ES-I3 (cell line): ENCODE measurements at regions not wholly inside any gene's neighbourhood (a gene's known extent, or its start where the extent isn't known, plus 50 kb on each side); places are given as distances from the start of the nearest gene placed in this dataset.

Experiments
- H3K36me3 ChIP-seq: 2 replicates; pipeline ENCODE4 v1.6.1; 2013; ENCODE audit warnings: mild to moderate bottlenecking, low read length, control low read depth, moderate library complexity; ENCODE audit not compliant: insufficient read depth
- H3K4me1 ChIP-seq: 2 replicates; pipeline ENCODE4 v1.6.1; 2013; ENCODE audit warnings: mild to moderate bottlenecking, control low read depth, low read length; ENCODE audit not compliant: insufficient read depth
- H3K9ac ChIP-seq: 2 replicates; pipeline ENCODE4 v1.6.1; 2013; ENCODE audit warnings: low read depth, mild to moderate bottlenecking, low read length, moderate library complexity
- H3K9me3 ChIP-seq: 2 replicates; pipeline ENCODE4 v1.6.1; 2013; ENCODE audit warnings: mild to moderate bottlenecking, low read length, moderate library complexity; ENCODE audit not compliant: control insufficient read depth, insufficient read depth

DNA sequence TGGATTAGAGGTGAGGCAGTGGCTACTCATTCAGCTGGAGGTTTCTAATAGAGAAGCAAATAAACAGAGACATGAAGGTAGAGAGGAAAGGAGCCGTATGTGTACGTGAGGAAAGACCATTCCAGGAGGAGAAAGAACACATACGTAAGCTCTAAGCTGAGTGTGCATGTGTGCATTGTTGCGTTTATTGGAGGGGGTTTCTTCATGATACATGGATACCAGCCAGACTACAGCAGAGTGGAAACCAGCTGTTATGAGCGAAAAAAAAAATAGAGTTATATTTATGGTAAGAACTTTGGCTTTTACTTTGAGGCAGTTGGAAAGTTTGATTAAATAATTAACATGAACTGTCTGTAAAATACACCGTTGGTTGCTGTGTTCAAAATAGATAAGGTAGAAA is 173.4 kb upstream of the RGS18 start:
- no peaks in the 10 kb centered on the region for H3K9me3 ChIP-seq
- no peak overlapping the region for H3K9ac ChIP-seq
- no peaks in the 10 kb centered on the region for H3K36me3 ChIP-seq
- H3K4me1 ChIP-seq, result no peaks in the 10 kb centered on the region

DNA sequence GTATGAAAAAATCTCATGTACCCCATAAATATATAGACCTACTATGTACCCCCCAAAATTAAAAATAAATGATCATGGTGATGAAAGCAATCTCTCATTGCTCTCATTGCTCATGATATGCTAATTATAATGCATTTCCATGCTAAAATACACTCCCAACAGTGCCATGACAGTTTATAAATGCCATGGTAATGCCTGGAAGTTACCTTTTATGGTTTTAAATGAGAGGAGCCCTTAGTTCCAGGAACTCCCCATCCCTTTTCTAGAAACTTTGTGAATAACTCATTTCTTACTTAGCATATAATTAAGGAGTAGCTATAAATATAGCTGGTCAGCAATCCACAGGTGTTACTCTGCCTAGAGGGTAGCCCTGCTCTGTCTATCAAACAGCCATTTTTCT is 166.1 kb upstream of the RGS18 start:
- H3K9me3 ChIP-seq, result no peaks in the 10 kb centered on the region
- H3K4me1 ChIP-seq, result no peaks in the 10 kb centered on the region
- no peak overlapping the region for H3K9ac ChIP-seq
- no peaks in the 10 kb centered on the region for H3K36me3 ChIP-seq

DNA sequence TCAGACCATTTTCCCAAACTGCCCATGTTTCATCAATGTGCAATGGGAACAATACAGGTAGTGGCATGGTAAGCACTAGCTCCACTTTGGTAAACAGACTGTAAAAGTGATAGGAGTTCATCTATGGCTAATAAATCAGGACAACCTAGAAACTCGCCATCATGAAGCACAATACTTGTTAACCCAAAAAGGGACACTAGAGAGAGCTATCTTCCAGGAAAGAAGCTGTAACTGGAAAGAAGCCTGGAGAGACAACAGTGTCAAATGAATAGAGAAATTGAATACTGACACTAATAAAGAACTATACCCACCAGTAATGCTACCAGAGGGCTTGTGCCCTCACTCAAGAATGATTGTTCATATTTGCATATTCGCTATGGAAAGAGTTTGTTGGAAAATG is 164.7 kb upstream of the RGS18 start:
- no peaks in the 10 kb centered on the region for H3K4me1 ChIP-seq
- H3K9me3 ChIP-seq, result no peaks in the 10 kb centered on the region
- H3K9ac ChIP-seq, result no peak overlapping the region
- no peaks in the 10 kb centered on the region for H3K36me3 ChIP-seq

DNA sequence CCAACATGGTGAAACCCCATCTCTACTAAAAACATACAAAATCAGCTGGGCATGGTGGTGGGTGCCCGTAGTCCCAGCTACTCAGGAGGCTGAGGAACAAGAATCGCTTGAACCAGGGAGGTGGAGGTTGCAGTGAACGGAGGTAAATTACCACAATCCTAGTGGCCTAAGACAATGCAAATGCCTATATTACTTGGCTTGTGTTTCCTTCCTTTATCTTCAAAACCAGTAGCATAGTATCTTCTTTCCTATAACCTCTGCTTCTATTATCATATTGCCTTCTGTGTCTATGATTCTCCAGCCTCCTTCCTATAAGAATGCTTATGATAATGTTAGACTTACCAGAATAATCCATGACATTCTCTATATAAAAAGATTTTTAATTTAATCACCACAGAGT is 156.2 kb upstream of the RGS18 start:
- Histone ChIP-seq H3K9ac (no peak overlapping the region), H3K4me1 (no peaks in the 10 kb centered on the region), H3K9me3 (no peaks in the 10 kb centered on the region), H3K36me3 (no peaks in the 10 kb centered on the region)

DNA sequence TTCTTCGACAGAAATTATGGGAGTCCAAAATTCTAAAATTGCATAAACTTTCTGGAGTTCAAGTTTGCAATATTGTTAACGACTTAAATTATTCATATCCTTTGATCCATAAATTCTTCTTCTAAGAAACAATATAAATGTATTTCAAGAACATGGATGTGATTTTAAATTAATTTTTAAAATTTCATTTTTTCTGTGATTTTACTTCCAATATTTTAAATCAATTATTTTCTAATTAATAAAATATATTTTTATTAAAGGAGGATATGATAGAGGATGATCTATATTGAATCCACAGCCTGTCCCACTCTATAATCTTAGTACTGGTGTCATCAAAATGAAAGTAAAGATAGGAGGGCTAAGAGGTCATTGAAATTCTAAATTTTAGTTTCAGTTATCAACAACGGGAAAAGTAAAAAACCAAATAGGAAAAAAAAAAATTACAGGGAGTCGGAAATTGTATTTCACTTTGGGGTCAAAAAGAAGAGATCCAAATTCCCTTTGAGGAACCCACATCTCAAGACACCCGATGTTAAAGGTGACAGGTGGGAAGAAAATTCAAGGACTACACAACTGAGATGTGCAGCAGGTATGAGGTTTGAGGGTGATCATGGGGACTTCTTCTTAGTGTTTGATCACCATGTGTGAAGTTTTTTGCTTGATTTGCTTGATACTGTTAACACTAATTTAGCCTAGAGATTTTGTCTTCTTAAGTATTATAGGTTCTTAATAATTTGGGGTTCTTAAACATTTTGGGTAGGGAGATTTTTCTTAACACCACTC is 154.8 kb upstream of the RGS18 start:
- H3K4me1 ChIP-seq, result no peaks in the 10 kb centered on the region
- no peaks in the 10 kb centered on the region for H3K36me3 ChIP-seq
- no peaks in the 10 kb centered on the region for H3K9me3 ChIP-seq
- no peak overlapping the region for H3K9ac ChIP-seq

DNA sequence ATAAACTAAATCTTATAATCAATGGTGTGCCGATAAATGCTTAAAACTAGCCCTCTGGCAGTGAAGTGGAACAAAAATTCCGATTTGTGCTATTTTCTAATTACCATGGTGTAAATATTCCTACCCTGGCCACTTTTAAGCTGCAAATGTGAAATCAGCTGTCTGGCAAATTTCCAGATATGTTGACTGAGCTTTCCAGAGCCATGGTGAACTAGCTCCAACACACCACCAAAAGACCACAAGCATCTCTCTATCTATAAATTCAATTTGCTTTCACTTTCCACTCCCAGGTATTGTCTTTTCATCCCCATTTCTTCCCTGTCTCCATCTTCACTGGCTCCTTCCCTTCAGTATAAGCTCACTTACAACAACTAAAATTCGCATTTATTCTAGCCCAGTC is 152.3 kb upstream of the RGS18 start:
- H3K4me1 ChIP-seq, result no peaks in the 10 kb centered on the region
- H3K9me3 ChIP-seq, result no peaks in the 10 kb centered on the region
- H3K36me3 ChIP-seq, result no peaks in the 10 kb centered on the region
- no peak overlapping the region for H3K9ac ChIP-seq

DNA sequence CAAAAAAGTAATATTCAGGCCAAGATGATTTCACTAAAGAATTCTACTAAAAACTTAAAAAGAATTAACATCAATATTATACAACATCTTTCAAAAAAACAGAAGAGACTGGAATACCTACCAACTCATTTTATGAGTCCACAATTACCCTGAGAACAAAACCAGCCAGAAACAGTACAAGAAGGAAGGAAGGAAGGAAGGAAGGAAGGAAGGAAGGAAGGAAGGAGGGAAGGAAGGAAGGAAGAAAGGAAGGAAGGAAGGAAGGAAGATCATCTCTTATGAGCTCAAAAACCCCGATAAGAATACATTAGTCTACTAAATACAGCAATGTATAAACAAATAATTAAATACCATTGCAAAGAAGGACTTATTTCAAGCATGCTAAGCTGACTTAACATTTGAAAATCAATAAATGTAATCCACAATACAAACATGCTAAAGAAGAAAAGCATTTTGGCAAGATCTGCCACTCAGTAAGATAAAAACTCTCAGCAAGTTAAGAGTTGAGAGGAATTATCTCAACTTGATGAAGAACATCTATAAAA is 149.9 kb upstream of the RGS18 start:
- H3K9me3 ChIP-seq, result no peaks in the 10 kb centered on the region
- no peaks in the 10 kb centered on the region for H3K4me1 ChIP-seq
- H3K9ac ChIP-seq, result no peak overlapping the region
- no peaks in the 10 kb centered on the region for H3K36me3 ChIP-seq

DNA sequence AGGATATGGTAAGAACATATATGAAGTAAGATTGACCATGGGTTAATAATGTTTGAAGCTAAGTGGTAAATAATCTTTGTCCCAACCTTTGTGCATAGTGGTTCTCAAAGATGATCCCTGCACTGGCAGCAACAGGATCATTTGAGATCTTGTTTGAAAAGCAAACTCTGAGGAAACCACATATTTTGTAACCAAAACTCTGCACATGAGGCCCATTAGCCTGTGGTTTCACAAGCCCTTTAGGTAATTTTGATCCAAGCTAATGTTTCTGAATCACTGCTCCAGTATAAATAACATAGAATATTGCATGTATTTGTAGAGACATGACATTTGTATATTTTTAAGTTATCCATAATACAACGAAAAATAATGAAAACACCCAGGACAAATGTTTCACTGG is 147.9 kb upstream of the RGS18 start:
- no peaks in the 10 kb centered on the region for H3K4me1 ChIP-seq
- no peaks in the 10 kb centered on the region for H3K36me3 ChIP-seq
- H3K9me3 ChIP-seq, result no peaks in the 10 kb centered on the region
- H3K9ac ChIP-seq, result no peak overlapping the region

DNA sequence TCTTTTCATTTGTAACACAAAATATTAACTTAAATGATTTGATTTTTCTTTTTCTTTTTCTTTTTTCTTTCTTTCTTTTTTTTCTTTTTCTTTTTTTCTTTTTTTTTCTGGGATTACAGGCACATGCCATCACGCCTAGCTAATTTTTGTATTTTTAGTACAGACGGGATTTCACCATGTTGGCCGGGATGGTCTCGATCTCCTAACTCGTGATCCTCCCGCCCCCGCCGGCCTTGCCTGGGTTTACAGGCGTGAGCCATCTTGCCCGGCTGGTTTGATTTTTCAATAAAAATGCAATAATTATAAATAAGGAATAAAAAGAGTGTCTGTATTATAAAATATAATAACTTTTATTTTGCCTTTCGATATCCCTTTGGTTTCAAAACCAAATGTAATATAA is 146.7 kb upstream of the RGS18 start:
- H3K36me3 ChIP-seq, result no peaks in the 10 kb centered on the region
- H3K9ac ChIP-seq, result no peak overlapping the region
- H3K9me3 ChIP-seq, result no peaks in the 10 kb centered on the region

DNA sequence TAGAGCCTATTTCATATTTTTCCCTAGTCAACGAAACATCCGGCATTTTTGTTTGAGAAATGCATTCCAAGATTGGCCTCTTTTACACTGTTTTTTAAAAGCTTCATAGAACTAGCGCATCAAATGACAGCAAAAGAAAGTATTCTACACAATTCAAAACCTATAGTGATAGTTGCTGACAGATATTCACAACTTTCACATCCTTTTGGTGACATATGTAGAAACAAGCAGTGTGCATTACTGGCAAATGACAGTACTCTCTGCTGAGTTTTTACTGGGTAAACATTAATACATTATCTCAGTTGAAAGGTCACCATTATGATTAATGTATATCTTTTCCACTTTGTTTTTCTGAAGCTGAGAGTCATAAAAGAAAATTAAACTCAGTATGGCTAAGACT is 135.4 kb upstream of the RGS18 start:
- no peak overlapping the region for H3K9ac ChIP-seq
- H3K4me1 ChIP-seq, result no peaks in the 10 kb centered on the region

More for the DNA sequence above, 146.7 kb upstream of the RGS18 start:
- no peaks in the 10 kb centered on the region for H3K4me1 ChIP-seq

DNA sequence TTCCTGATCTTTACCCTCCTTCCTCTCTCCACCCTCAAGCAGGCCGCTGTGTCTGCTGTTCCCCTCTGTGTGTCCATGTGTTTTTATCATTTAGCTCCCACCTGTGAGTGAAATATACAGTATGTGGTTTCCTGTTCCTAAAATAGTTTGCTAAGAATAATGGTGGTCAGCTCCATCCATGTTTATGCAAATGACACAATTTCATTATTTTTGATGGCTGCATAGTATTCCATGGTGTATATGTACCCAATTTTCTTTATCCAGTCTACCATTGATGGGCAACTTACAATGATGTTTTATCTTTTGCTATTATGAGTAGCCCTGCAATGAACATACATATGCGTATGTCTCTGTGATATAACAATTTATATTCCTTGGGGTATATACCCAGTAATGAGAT is 133.4 kb upstream of the RGS18 start:
- Histone ChIP-seq H3K9ac (no peak overlapping the region), H3K4me1 (no peaks in the 10 kb centered on the region), H3K36me3 (no peaks in the 10 kb centered on the region), H3K9me3 (no peaks in the 10 kb centered on the region)

More for the DNA sequence above, 135.4 kb upstream of the RGS18 start:
- Histone ChIP-seq H3K9me3 (no peaks in the 10 kb centered on the region), H3K36me3 (no peaks in the 10 kb centered on the region)

DNA sequence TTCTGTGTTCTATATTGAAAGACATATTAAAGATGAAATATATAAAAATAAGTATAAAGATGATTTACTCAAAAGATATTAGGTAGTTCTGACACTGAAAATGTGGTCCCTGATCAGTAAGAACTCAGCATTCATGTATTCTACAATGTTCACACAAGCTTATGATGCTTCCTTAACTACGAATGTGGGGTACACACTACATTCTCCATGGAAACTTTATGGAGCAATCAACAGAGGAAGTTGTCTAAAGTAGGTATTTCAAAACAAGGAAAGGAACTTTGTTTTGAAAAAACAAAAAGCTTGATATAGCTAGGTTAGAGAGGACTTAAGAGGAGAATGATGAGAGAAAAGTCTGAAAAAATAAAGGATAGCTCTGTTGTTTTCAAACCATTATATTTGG is 119.7 kb upstream of the RGS18 start:
- H3K4me1 ChIP-seq, result no peaks in the 10 kb centered on the region
- H3K9ac ChIP-seq, result no peak overlapping the region
- no peaks in the 10 kb centered on the region for H3K36me3 ChIP-seq
- no peaks in the 10 kb centered on the region for H3K9me3 ChIP-seq

DNA sequence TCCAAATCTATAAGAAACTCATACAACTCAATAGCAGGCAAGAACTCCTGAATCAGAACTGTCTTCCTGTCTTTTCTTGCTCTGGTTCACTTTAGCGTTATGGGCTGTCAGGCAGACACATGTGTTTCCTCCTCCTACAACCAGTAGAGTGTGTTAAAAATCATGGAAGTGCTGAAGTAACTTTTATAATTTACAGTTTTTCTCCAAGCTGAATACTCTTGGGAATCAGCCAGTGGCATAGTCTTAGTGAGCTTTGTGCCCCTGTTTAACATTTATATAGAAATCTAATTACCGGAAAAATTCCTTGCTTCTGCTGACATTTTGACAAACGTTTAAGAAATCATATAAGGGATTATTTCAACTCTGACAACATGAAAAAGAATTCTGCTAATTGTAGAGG is 113.1 kb upstream of the RGS18 start:
- Histone ChIP-seq H3K9me3 (no peaks in the 10 kb centered on the region), H3K9ac (no peak overlapping the region), H3K4me1 (no peaks in the 10 kb centered on the region), H3K36me3 (no peaks in the 10 kb centered on the region)

DNA sequence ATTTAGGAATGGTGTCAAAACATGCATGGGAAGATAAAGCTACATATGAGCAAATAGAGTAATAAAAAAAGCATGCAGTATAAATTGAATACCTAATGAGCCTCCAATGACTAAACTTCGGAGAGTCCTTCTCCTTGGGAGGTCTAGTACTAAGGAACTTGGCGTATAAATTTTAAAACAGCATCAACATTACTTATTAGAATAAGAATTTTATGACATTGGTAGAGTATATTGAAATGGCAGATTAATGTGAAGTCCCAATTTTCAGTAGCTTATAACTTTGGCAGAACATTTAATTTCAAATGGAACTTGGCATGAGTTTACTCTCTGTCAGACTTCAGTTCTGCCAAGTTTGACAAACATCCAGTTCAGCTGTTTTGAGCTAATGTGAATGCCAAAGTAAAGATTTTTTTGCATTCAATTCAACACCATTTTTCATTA is 104.7 kb upstream of the RGS18 start:
- Histone ChIP-seq H3K4me1 (no peaks in the 10 kb centered on the region), H3K9me3 (no peaks in the 10 kb centered on the region), H3K9ac (no peak overlapping the region), H3K36me3 (no peaks in the 10 kb centered on the region)

DNA sequence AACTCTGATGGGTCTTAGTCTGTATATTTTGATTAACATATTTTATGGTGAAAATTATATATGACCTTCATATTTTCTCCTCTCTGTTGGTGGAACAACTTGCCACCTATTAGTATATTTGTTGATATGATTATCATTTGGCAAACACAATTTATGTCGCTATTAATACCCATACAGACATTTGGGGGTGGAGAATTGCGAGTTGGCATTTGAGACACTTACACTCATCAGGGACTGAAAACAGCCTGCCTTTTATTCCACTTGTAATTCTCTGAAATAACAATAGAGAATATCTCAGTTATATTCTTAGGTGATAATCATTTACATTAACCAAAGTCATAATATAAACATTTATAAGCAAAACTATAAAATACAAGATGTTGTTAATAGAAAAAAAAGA is 100.5 kb upstream of the RGS18 start:
- no peaks in the 10 kb centered on the region for H3K36me3 ChIP-seq
- H3K9me3 ChIP-seq, result no peaks in the 10 kb centered on the region
- H3K4me1 ChIP-seq, result no peaks in the 10 kb centered on the region
- H3K9ac ChIP-seq, result no peak overlapping the region
